Cardiac fibroblast (primary cell): ENCODE measurements at regions not wholly inside any gene's neighbourhood (a gene's known extent, or its start where the extent isn't known, plus 50 kb on each side); places are given as distances from the start of the nearest gene placed in this dataset.

Source experiments
- DNase-seq, 2 donors: peaks; one replicate each; pipeline versions ENCODE4 v3.0.0 to v3.0.0-alpha.2; 2010; ENCODE audit warnings: low read depth in 2 of 2
- H3K4me3 ChIP-seq, 2 donors: replicated peaks in 1 of 2; 1 replicate in 1 of 2; 2 replicates in 1 of 2; pipeline ENCODE4 v1.5.1; 2011; ENCODE audit warnings: low read depth in 2 of 2, low read length in 2 of 2, mild to moderate bottlenecking in 2 of 2, moderate library complexity in 1 of 2
- TF ChIP-seq, protein P1 (sequence below): IDR thresholded peaks from one replicate; pipeline ENCODE4 v1.5.1; 2011; ENCODE audit warnings: low read depth, mild to moderate bottlenecking, low read length, inconsistent platforms

DNA sequence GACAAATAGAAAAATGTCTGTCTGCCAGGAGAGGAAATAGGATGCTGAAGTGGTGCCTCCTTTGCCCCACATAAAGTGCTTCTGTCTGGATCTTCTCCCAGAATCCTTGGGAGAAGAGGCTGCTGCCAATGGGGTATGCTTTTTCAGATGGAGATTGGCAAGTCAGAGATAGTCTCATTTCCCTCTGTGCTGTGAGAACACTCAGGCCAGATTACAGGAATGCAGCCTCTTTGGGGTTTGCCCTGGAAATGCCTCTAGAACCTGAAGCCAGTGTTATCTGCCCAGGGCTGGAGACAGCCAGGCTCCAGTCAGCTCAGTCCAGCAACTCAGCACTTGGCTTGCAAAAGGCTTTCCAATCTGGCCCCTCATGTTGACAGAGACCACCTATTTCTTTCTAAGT is 119.1 kb upstream of the PHYHIPL start:
- TF ChIP-seq, protein P1, sequence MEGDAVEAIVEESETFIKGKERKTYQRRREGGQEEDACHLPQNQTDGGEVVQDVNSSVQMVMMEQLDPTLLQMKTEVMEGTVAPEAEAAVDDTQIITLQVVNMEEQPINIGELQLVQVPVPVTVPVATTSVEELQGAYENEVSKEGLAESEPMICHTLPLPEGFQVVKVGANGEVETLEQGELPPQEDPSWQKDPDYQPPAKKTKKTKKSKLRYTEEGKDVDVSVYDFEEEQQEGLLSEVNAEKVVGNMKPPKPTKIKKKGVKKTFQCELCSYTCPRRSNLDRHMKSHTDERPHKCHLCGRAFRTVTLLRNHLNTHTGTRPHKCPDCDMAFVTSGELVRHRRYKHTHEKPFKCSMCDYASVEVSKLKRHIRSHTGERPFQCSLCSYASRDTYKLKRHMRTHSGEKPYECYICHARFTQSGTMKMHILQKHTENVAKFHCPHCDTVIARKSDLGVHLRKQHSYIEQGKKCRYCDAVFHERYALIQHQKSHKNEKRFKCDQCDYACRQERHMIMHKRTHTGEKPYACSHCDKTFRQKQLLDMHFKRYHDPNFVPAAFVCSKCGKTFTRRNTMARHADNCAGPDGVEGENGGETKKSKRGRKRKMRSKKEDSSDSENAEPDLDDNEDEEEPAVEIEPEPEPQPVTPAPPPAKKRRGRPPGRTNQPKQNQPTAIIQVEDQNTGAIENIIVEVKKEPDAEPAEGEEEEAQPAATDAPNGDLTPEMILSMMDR: no peak
- H3K4me3 ChIP-seq: no peak overlapping the region
- DNase-seq: peak in 1 of 2 donors; percentile 17

DNA sequence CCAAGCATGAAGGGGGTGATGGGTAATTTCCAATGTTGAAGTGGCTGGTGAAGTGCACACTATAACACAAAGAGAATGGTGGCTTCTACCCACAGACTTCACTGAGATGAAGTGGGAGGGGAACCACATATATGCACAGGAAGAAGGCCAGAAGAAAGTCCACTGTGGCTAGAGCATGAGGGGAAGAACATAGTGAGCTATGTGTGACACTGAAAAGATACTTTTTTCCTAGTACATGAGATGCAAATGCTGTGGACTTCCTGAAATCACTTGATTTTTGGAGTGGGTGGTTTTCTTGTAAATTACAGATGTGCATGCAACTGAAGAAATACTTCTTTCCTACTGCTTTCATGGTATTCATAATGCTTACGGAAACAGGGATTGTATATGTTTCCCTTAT is 115.6 kb upstream of the PHYHIPL start:
- TF ChIP-seq, protein P1: no peak
- no peak overlapping the region for H3K4me3 ChIP-seq
- no peak for DNase-seq

DNA sequence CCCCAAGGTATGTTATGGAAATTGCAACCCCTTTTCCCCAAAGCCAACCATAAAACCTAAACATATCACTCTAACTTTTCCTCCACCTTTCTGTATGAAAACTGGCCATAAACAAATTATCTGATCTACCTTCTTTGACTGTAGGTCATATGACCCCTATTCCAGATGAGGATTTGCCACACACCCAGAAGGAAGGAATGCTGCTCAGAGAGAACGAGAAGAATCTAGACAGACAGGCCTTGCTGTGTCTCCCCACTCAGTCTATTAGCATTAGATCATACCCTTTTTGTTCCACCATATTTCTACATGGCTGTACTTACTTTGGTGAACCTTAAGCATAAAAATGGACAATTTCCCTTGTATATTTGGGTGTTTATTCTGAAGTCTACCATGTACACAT is 113.0 kb upstream of the PHYHIPL start:
- TF ChIP-seq, protein P1: no peak
- no peak for DNase-seq
- no peak overlapping the region for H3K4me3 ChIP-seq

DNA sequence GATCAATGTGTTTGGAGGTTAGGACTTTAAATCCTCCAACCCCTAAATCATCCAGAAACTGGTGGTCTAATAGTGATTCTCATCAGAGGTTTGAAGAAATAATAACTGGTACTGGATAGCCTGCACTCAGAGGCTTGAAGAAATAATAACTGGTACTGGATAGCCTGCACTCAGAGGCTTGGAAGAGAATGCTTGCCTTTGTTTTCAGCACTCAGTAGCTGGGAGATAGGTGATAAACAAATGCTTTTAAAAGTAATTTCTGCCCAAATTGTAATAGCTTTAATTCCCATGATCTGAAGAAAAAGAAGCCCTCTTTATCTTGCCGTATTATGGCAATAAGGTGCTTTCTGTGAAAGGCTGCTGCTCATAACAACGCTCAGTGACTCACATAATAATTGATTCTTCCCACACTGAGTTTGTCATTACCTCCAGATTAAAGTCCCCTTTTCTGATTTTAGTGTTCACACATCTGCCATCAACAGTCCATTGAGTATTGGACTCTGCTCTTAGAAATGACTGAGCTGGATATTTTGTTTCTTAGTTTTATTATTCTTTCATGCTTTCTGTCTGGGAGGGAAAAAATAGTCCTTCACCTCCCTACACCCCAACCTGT is 112.3 kb upstream of the PHYHIPL start:
- no peak for DNase-seq
- H3K4me3 ChIP-seq: no peak overlapping the region
- TF ChIP-seq, protein P1: no peak

DNA sequence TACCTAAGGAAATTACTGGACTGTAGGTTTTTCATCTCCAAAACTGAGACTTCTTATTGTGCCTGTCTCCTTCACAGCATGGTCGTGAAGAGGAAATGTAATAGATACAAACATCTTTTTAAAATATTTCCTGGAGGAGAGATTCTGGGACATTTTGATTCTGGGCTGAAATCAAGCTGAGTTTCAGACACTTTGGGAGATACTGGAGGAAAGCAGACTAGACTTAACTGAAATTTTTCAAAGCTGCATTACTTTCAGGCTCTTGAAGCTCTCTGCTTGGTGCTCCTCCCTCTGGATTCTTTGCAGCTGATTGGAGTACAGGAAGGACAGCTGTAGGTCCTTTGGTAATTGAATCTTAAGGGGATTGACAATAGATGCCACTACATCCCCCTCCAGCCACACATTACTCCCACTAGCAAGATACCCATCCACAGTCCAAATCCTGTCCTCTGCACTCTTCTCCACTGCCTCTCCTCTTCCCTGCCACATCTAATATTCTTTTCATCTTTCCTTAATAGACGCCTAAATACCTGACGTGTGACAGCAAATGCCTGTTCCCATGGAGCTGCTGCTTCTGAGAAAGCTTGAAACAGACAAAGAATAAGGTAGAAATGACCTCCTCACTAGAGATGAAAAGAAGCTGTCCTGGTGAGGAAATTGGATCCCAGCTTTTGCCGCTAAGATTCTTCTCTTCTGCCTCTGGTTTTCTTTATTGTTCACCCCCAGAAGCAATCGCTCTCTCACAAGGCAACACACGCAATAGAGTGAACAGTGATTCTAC is 111.5 kb upstream of the PHYHIPL start:
- TF ChIP-seq, protein P1: no peak
- H3K4me3 ChIP-seq: no peak overlapping the region
- no peak for DNase-seq

DNA sequence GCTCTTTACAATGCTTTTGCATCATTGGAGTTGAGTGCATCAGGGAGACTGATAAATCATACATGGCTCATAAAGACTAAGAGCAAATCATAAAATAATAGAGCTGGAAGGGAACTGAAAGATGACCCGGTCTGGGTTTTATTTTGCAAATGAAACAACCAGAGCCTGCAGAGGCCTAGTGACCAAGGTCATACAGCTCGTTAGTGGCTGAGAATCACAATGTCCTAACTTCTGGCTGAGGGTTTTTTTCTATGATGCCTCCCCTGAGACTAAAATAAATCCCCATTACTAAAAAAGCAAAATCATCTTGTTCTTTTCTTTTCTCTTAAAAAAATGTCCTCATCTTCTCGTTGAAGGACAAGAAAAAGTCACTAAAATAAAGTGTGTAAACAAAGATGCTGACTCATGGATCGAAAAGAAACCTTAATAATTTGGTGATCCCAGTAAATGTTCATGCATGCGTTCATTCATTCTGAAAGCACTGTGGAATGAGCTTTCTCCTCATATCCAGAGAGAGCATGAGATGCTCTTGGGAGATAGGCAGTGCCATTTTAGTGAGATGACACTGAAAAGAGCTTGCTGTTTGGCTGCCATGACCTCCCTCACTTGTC is 107.8 kb upstream of the PHYHIPL start:
- H3K4me3 ChIP-seq: no peak overlapping the region
- DNase-seq: no peak
- TF ChIP-seq, protein P1: no peak
